Lower lobe of right lung (tissue), 2 donors: ENCODE measurements at regions not wholly inside any gene's neighbourhood (a gene's known extent, or its start where the extent isn't known, plus 50 kb on each side); places are given as distances from the start of the nearest gene placed in this dataset.

ENCODE experiments used
- ATAC-seq, 2 donors: fragments of 200-7000 bp; cut with Tn5 transposase; one replicate each; pipeline ENCODE4 v1.9.1; 2020 to 2022; ENCODE audit warnings: mild to moderate bottlenecking in 2 of 2, moderate library complexity in 2 of 2
- DNase-seq: peaks from one replicate; pipeline ENCODE4 v3.0.0-alpha.2; 2020
- H3K27ac ChIP-seq: fragments of 200-600 bp; one replicate; pipeline ENCODE4 v1.8.0; 2022
- H3K27me3 ChIP-seq: fragments of 200-600 bp; one replicate; pipeline ENCODE4 v1.8.0; 2022; ENCODE audit warnings: low read depth
- H3K36me3 ChIP-seq: fragments of 200-600 bp; one replicate; pipeline ENCODE4 v1.8.0; 2022; ENCODE audit warnings: mild to moderate bottlenecking
- H3K4me1 ChIP-seq: fragments of 200-600 bp; one replicate; pipeline ENCODE4 v1.8.0; 2022
- H3K4me3 ChIP-seq: fragments of 200-600 bp; one replicate; pipeline ENCODE4 v1.8.0; 2022; ENCODE audit warnings: mild to moderate bottlenecking
- H3K9me3 ChIP-seq: fragments of 200-600 bp; one replicate; pipeline ENCODE4 v1.8.0; 2022
- CTCF ChIP-seq: fragments of 200-600 bp; IDR thresholded peaks from one replicate; pipeline ENCODE4 v1.8.0; 2022; ENCODE audit warnings: antibody characterized with exemption, mild to moderate bottlenecking
- intact Hi-C: fragments of 100-400 bp; cut with DNase I; formaldehyde crosslinking; loops from one replicate; pipeline ENCODE4 v1.11.0; 2022
- donor health status: DM: no; HTN: yes; CAD: no; lungs with severe emphysema.

GRCh38 chr11:121924191-121924590, 191.8 kb downstream of the BLID start:
- intact Hi-C loops = no loop called here
- Histone ChIP-seq H3K36me3 (no peaks in the 10 kb centered on the region), H3K27me3 (no peaks in the 10 kb centered on the region), H3K27ac (no peak overlapping the region), H3K9me3 (no peaks in the 10 kb centered on the region), H3K4me1 (peaks cover 3% of the 10 kb centered on the region), H3K4me3 (no peak overlapping the region)
- TF ChIP-seq CTCF = no peak
- ATAC-seq = no peak
- DNase-seq = no peak

- no peak for TF ChIP-seq CTCF
Measured at GRCh38 chr11:121917482-121917881, 198.5 kb downstream of the BLID start.

GRCh38 chr11:121914508-121915059, 201.4 kb downstream of the BLID start:
- no peaks in the 10 kb centered on the region for H3K36me3 ChIP-seq
- ATAC-seq (no peak), DNase-seq (no peak)
- intact Hi-C loops = no loop called here
- no peaks in the 10 kb centered on the region for H3K27me3 ChIP-seq
- H3K4me3 ChIP-seq = no peak overlapping the region
- H3K27ac ChIP-seq = no peak overlapping the region
- TF ChIP-seq CTCF = no peak
- no peaks in the 10 kb centered on the region for H3K4me1 ChIP-seq
- no peaks in the 10 kb centered on the region for H3K9me3 ChIP-seq

More at GRCh38 chr11:121917482-121917881, 198.5 kb downstream of the BLID start:
- ATAC-seq = no peak
- Histone ChIP-seq H3K27me3 (no peaks in the 10 kb centered on the region), H3K4me3 (no peak overlapping the region), H3K27ac (no peak overlapping the region), H3K4me1 (no peaks in the 10 kb centered on the region), H3K36me3 (no peaks in the 10 kb centered on the region), H3K9me3 (no peaks in the 10 kb centered on the region)
- no peak for DNase-seq
- intact Hi-C loops = no loop called here

DNA sequence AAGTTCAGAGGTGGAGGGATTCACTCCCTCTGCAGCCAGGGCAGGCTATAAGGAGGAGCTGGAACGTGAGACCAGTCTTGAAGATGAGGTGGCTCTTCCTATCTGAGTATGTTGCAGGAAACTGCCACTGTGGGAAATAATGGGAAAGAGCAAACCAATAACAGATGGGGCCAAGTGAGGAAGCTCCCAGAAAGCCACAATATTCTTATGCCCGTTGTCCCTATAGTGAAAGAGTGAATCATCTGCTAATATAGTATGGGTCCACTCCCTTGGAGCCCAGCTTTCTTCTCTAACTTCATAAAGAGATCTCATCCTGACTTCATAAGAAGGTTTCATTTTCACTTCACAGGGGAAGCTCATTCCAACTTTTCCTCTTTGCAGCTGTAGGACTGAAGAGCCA, 206.4 kb downstream of the BLID start:
- DNase-seq (no peak), ATAC-seq (no peak)
- no peaks in the 10 kb centered on the region for H3K4me1 ChIP-seq
- H3K4me3 ChIP-seq = no peak overlapping the region
- H3K36me3 ChIP-seq = no peaks in the 10 kb centered on the region
- H3K27ac ChIP-seq = no peak overlapping the region
- intact Hi-C loops = no loop called here
- H3K27me3 ChIP-seq = no peaks in the 10 kb centered on the region
- TF ChIP-seq CTCF = no peak
- no peaks in the 10 kb centered on the region for H3K9me3 ChIP-seq

DNA sequence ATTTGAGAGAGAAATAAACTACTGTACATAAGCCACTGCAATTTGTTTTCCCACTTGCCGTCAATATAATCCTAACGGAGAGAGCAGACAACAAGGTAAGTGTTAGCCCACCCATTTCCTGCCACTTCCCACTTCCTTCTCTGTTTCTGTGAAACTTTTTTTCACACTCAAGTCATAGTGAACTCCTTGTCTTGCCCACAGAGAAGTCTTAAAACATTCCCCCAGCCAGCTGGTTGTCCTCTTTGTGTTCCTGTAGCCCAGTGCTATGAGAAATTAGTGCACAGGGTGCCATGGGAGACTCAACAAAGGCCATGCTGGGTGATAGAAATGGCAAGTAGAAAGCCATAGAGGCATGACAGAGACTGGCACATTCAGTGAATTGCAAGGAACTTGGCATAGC, 208.6 kb downstream of the BLID start:
- no peak for ATAC-seq
- intact Hi-C loops = no loop called here
- H3K9me3 ChIP-seq = no peaks in the 10 kb centered on the region

More for the DNA sequence above, 208.6 kb downstream of the BLID start:
- no peak for TF ChIP-seq CTCF
- H3K27me3 ChIP-seq = no peaks in the 10 kb centered on the region
- no peak overlapping the region for H3K4me3 ChIP-seq
- H3K36me3 ChIP-seq = no peaks in the 10 kb centered on the region
- H3K4me1 ChIP-seq = no peaks in the 10 kb centered on the region
- DNase-seq = no peak
- no peak overlapping the region for H3K27ac ChIP-seq
